HepG2 (cell line): ENCODE measurements at regions not wholly inside any gene's neighbourhood (a gene's known extent, or its start where the extent isn't known, plus 50 kb on each side); places are given as distances from the start of the nearest gene placed in this dataset.
A peak's percentile ranks its signal among the peaks of the same experiment; 100 is the strongest.

ENCODE experiments used
- ARNT ChIP-seq: fragments of 450-650 bp; IDR thresholded peaks from 2 replicates; pipeline ENCODE4 v1.6.1; 2017
- ARNT2 ChIP-seq: sonication (generic); formaldehyde crosslinking; IDR thresholded peaks from 2 replicates; pipeline ENCODE4 v1.8.0; 2022; ENCODE audit warnings: mild to moderate bottlenecking, low read depth, missing genetic modification reagents, moderate library complexity
- BCL3 ChIP-seq: sonication (generic); formaldehyde crosslinking; IDR thresholded peaks from 2 replicates; pipeline ENCODE4 v1.5.1; 2020; ENCODE audit warnings: mild to moderate bottlenecking, missing genetic modification reagents, moderate library complexity
- EED ChIP-seq: sonication (generic); formaldehyde crosslinking; IDR thresholded peaks from 2 replicates; pipeline ENCODE4 v1.5.0; 2020; ENCODE audit warnings: mild to moderate bottlenecking, missing genetic modification reagents
- HOXD1 ChIP-seq: sonication (generic); formaldehyde crosslinking; IDR thresholded peaks from 2 replicates; pipeline ENCODE4 v1.5.0; 2020; ENCODE audit warnings: missing genetic modification reagents
- KMT2B ChIP-seq: IDR thresholded peaks from 2 replicates; pipeline ENCODE4 v1.6.1; 2016; ENCODE audit warnings: missing genetic modification reagents, missing compliant biosample characterization
- MLLT10 ChIP-seq: sonication (generic); formaldehyde crosslinking; IDR thresholded peaks from 2 replicates; pipeline ENCODE4 v1.4.0; 2020; ENCODE audit warnings: missing genetic modification reagents
- PAF1 ChIP-seq: IDR thresholded peaks from 2 replicates; pipeline ENCODE4 v1.6.1; 2016; ENCODE audit warnings: missing genetic modification reagents, missing compliant biosample characterization
- SNAPC5 ChIP-seq: sonication (generic); formaldehyde crosslinking; IDR thresholded peaks from 2 replicates; pipeline ENCODE4 v1.8.1; 2023; ENCODE audit warnings: mild to moderate bottlenecking, missing genetic modification reagents, borderline replicate concordance
- THRA ChIP-seq: sonication (generic); formaldehyde crosslinking; IDR thresholded peaks from 2 replicates; pipeline ENCODE4 v1.4.0; 2020; ENCODE audit warnings: missing genetic modification reagents, borderline replicate concordance
- THYN1 ChIP-seq: sonication (generic); formaldehyde crosslinking; IDR thresholded peaks from 2 replicates; pipeline ENCODE4 v1.8.1; 2023; ENCODE audit warnings: low read depth, mild to moderate bottlenecking, moderate library complexity, missing genetic modification reagents, borderline replicate concordance
- ZBTB1 ChIP-seq: sonication (generic); formaldehyde crosslinking; IDR thresholded peaks from 2 replicates; pipeline ENCODE4 v1.4.0; 2020; ENCODE audit warnings: missing genetic modification reagents, borderline replicate concordance
- ZC3H4 ChIP-seq: sonication (generic); formaldehyde crosslinking; IDR thresholded peaks from 2 replicates; pipeline ENCODE4 v1.4.0; 2020; ENCODE audit warnings: missing genetic modification reagents, borderline replicate concordance
- ZKSCAN5 ChIP-seq: sonication (generic); formaldehyde crosslinking; IDR thresholded peaks from 2 replicates; pipeline ENCODE4 v1.5.1; 2020; ENCODE audit warnings: mild to moderate bottlenecking, missing genetic modification reagents
- ZNF446 ChIP-seq: sonication (generic); formaldehyde crosslinking; IDR thresholded peaks from 2 replicates; pipeline ENCODE4 v1.5.0; 2020; ENCODE audit warnings: mild to moderate bottlenecking, missing genetic modification reagents
- ZNF552 ChIP-seq: sonication (generic); formaldehyde crosslinking; IDR thresholded peaks from 2 replicates; pipeline ENCODE4 v1.9.0; 2022; ENCODE audit warnings: missing genetic modification reagents, mild to moderate bottlenecking, borderline replicate concordance
- ZNF629 ChIP-seq: sonication (generic); formaldehyde crosslinking; conservative IDR thresholded peaks from 2 replicates; pipeline ENCODE4 v1.5.0; 2020; ENCODE audit warnings: missing genetic modification reagents
- ZSCAN29 ChIP-seq: sonication (generic); formaldehyde crosslinking; conservative IDR thresholded peaks from 2 replicates; pipeline ENCODE4 v1.4.0; 2020; ENCODE audit warnings: mild to moderate bottlenecking, missing genetic modification reagents
- TF ChIP-seq, protein P1 (sequence below): sonication (generic); formaldehyde crosslinking; IDR thresholded peaks from 2 replicates; pipeline ENCODE4 v1.9.0; 2021; ENCODE audit warnings: missing genetic modification reagents, borderline replicate concordance
- TF ChIP-seq, protein P2 (sequence below): fragments of 450-650 bp; IDR thresholded peaks from 2 replicates; pipeline ENCODE4 v1.6.1; 2016
- TF ChIP-seq, protein P3 (sequence below): sonication (generic); formaldehyde crosslinking; IDR thresholded peaks from 2 replicates; pipeline ENCODE4 v1.5.1; 2020; ENCODE audit warnings: mild to moderate bottlenecking, moderate library complexity, missing genetic modification reagents

GRCh38 chr7:138352570-138353461, 107.2 kb upstream of the TRIM24 start (continued):
- TF ChIP-seq THRA (CRISPR knock-in tag) (peak; percentile 92; the same call in 1 of the 2 replicates), SNAPC5 (CRISPR knock-in tag) (no peak), PAF1 (CRISPR knock-in tag) (no peak), ARNT2 (CRISPR knock-in tag) (no peak), EED (CRISPR knock-in tag) (no peak), ZNF629 (peak; percentile 57; the same call in 1 of the 2 replicates), ZBTB1 (CRISPR knock-in tag) (no peak), BCL3 (0 out of 2 replicates have a peak, but pooled peaks have one; percentile 39), MLLT10 (CRISPR knock-in tag) (0 out of 2 replicates have a peak, but pooled peaks have one; percentile 75), ZKSCAN5 (no peak), HOXD1 (CRISPR knock-in tag) (peak; percentile 79), THYN1 (CRISPR knock-in tag) (no peak), ZC3H4 (peak; percentile 75; the same call in 1 of the 2 replicates), KMT2B (CRISPR knock-in tag) (peak; percentile 57), ZNF552 (no peak), ARNT (no peak), ZSCAN29 (CRISPR knock-in tag) (no peak), ZNF446 (CRISPR knock-in tag) (no peak)
- TF ChIP-seq, protein P1, sequence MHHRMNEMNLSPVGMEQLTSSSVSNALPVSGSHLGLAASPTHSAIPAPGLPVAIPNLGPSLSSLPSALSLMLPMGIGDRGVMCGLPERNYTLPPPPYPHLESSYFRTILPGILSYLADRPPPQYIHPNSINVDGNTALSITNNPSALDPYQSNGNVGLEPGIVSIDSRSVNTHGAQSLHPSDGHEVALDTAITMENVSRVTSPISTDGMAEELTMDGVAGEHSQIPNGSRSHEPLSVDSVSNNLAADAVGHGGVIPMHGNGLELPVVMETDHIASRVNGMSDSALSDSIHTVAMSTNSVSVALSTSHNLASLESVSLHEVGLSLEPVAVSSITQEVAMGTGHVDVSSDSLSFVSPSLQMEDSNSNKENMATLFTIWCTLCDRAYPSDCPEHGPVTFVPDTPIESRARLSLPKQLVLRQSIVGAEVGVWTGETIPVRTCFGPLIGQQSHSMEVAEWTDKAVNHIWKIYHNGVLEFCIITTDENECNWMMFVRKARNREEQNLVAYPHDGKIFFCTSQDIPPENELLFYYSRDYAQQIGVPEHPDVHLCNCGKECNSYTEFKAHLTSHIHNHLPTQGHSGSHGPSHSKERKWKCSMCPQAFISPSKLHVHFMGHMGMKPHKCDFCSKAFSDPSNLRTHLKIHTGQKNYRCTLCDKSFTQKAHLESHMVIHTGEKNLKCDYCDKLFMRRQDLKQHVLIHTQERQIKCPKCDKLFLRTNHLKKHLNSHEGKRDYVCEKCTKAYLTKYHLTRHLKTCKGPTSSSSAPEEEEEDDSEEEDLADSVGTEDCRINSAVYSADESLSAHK (CRISPR knock-in tag): no peak; the same call in 1 of the 2 replicates
- TF ChIP-seq, protein P2, sequence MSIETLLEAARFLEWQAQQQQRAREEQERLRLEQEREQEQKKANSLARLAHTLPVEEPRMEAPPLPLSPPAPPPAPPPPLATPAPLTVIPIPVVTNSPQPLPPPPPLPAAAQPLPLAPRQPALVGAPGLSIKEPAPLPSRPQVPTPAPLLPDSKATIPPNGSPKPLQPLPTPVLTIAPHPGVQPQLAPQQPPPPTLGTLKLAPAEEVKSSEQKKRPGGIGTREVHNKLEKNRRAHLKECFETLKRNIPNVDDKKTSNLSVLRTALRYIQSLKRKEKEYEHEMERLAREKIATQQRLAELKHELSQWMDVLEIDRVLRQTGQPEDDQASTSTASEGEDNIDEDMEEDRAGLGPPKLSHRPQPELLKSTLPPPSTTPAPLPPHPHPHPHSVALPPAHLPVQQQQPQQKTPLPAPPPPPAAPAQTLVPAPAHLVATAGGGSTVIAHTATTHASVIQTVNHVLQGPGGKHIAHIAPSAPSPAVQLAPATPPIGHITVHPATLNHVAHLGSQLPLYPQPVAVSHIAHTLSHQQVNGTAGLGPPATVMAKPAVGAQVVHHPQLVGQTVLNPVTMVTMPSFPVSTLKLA: no peak
- TF ChIP-seq, protein P3, sequence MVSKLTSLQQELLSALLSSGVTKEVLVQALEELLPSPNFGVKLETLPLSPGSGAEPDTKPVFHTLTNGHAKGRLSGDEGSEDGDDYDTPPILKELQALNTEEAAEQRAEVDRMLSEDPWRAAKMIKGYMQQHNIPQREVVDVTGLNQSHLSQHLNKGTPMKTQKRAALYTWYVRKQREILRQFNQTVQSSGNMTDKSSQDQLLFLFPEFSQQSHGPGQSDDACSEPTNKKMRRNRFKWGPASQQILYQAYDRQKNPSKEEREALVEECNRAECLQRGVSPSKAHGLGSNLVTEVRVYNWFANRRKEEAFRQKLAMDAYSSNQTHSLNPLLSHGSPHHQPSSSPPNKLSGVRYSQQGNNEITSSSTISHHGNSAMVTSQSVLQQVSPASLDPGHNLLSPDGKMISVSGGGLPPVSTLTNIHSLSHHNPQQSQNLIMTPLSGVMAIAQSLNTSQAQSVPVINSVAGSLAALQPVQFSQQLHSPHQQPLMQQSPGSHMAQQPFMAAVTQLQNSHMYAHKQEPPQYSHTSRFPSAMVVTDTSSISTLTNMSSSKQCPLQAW (CRISPR knock-in tag): peak; percentile 91
